ENCODE measurements at regions not wholly inside any gene's neighbourhood (a gene's known extent, or its start where the extent isn't known, plus 50 kb on each side); places are given as distances from the start of the nearest gene placed in this dataset.

DNA sequence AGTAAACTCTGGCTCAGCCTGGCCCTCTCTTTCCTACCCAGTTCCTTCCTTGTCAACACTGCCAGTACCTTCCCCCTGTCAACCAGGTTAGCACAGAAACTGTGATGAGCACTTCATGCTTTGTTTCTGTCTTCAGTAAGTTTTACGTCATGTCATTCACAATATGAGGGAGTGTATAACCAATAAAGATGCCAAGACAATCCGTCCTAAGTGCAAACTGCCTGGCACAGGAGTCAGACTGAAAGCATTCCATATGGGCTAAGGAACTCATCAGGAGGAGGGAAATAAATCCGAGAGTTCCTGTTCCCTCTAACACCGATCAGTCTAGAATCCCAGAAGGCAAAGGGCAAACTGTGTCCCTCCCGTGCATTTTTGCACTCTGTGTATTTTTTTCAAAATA, 507.2 kb downstream of the CMPK2 start:
- Mint-ChIP-seq H3K9me3 (peaks cover 2% of the 10 kb centered on the region), H3K27me3 (no peaks in the 10 kb centered on the region), H3K4me1 (peaks cover 8% of the 10 kb centered on the region), H3K27ac (no peak overlapping the region), H3K36me3 (peaks cover 2% of the 10 kb centered on the region), H3K4me3 (no peak overlapping the region)
- no peak for ATAC-seq (ENCODE audit: low read depth)
- DNase-seq (ENCODE audit: low spot score in 2 of 2), result no peak

DNA sequence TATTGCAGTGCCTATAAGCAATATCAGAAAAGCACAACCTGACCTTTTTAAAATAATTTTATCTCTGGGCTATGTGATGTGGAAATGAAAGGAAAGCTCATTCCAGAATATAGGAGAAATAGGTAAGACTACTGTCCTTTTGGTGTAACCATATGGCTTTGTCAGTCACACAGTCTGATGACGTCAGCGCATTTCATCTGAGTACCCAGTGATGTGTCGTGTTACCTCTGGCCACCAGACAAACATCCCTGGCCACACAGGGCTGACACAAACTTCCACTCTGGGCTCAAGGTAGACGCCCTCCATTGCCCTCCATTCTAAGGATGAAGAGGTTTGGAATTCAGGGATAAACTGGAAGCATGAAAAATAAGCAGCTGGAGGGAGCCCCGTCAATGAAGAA, 506.7 kb downstream of the CMPK2 start:
- Mint-ChIP-seq H3K9me3 (peaks cover 2% of the 10 kb centered on the region), H3K36me3 (peaks cover 2% of the 10 kb centered on the region), H3K4me3 (no peak overlapping the region), H3K27ac (no peak overlapping the region), H3K4me1 (peaks cover 4% of the 10 kb centered on the region), H3K27me3 (no peaks in the 10 kb centered on the region)
- DNase-seq (ENCODE audit: low spot score in 2 of 2), result no peak
- ATAC-seq (ENCODE audit: low read depth), result no peak

DNA sequence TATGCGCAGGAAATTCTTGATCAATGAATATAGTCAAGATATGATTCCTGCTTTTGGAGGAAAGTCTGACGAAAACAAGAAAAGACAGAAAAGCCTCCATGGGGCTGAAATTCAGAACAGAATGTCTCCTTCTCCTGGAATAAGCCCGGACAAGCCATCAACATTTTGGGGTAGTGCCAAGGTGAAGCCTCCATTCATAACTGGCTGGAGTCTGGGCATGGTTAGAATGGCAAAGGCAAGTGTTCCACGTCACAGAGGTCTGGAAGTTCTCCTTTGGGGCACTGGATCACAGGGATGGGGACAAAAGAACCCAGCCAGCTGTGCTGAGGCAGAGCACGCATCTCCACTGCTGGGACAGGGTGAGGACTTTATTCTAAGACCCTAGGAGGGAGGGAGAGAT, 505.7 kb downstream of the CMPK2 start:
- no peak overlapping the region for H3K4me3 Mint-ChIP-seq
- H3K4me1 Mint-ChIP-seq, result peaks cover 4% of the 10 kb centered on the region
- no peak for DNase-seq (ENCODE audit: low spot score in 2 of 2)
- peaks cover 2% of the 10 kb centered on the region for H3K36me3 Mint-ChIP-seq
- H3K9me3 Mint-ChIP-seq, result peaks cover 2% of the 10 kb centered on the region
- no peaks in the 10 kb centered on the region for H3K27me3 Mint-ChIP-seq
- no peak for ATAC-seq (ENCODE audit: low read depth)
- H3K27ac Mint-ChIP-seq, result no peak overlapping the region

DNA sequence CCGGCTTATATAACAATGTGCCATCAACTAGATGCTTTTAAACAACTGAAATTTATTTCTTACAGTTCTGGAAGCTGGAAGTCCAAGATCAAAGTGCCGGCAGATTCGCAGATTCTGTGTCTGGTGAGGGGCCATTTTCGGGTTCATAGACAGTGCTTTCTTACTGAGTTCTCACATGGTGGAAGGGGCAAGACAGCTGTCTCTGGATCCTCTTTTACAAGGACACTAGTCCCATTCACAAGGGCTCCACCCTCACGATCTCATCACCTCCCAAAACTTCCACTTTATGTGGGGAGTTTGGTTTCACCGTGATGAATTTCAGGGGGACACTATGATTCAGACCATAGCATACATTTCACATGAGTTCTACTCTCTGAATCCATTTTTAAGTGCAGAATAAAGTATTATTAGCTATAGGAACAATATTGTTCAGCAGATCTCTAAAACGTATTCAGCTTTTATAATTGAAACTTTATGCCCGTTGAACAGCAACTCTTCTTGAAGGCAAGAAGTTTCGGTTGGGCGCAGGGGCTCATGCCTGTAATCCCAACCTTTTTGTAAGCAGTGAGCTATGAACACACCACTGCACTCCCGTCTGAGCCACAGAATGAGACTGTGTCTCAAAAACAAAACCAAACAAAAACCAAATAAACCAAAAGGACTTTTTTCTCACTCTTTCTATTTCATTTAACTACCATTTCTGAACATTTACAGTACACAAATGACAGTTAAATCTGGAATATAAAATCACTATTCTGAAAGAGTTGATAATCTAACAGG, 502.8 kb downstream of the CMPK2 start:
- DNase-seq (ENCODE audit: low spot score in 2 of 2) (no peak), ATAC-seq (ENCODE audit: low read depth) (no peak)
- peaks cover 4% of the 10 kb centered on the region for H3K4me1 Mint-ChIP-seq
- H3K27me3 Mint-ChIP-seq, result no peaks in the 10 kb centered on the region
- H3K4me3 Mint-ChIP-seq, result no peak overlapping the region
- H3K9me3 Mint-ChIP-seq, result peaks cover 2% of the 10 kb centered on the region
- no peak overlapping the region for H3K27ac Mint-ChIP-seq
- peaks cover 2% of the 10 kb centered on the region for H3K36me3 Mint-ChIP-seq

DNA sequence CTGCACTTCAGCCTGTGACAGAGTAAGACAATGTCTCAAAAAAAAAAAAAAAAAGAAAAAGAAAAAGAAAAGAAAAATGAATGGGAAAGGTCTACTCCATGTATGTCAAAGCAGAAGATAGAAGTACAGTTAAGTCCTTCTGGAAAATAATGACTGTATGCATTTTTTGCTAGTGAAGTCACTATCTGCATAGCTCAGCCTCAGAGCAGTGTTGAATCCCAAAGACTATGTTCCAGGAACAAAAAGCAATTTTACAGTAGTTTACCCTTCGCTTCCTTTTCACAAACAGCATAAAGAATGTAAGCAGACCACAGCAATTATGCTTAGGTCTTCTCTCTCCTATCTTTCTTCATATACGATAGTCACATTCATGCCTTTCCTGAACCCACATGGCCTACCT, 497.4 kb downstream of the CMPK2 start:
- H3K9me3 Mint-ChIP-seq, result no peaks in the 10 kb centered on the region
- H3K27me3 Mint-ChIP-seq, result no peaks in the 10 kb centered on the region
- no peaks in the 10 kb centered on the region for H3K36me3 Mint-ChIP-seq
- H3K4me1 Mint-ChIP-seq, result no peaks in the 10 kb centered on the region
- no peak for ATAC-seq (ENCODE audit: low read depth)
- H3K4me3 Mint-ChIP-seq, result no peak overlapping the region
- no peak for DNase-seq (ENCODE audit: low spot score in 2 of 2)
- no peak overlapping the region for H3K27ac Mint-ChIP-seq

DNA sequence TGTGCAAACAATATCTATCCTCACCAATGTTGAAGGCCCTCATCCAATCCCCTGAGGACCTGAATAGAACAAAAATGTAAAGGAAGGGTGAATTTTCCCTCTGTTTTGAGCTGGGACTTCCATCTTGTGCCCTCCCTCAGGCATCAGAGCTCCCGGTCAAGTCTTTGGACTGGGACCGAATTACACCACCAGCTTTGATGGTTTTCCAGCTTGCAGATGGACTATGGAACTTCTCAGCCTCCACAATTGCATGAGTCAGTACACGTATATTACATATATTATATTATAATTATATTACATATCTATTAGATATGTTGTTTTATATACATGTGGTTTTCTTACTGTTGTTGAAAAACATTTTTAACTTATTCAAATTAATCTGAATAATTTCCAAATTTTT, 496.4 kb downstream of the CMPK2 start:
- Mint-ChIP-seq H3K4me1 (no peaks in the 10 kb centered on the region), H3K27ac (no peak overlapping the region), H3K4me3 (no peak overlapping the region), H3K9me3 (no peaks in the 10 kb centered on the region), H3K27me3 (no peaks in the 10 kb centered on the region), H3K36me3 (no peaks in the 10 kb centered on the region)
- no peak for ATAC-seq (ENCODE audit: low read depth)
- DNase-seq (ENCODE audit: low spot score in 2 of 2), result no peak

DNA sequence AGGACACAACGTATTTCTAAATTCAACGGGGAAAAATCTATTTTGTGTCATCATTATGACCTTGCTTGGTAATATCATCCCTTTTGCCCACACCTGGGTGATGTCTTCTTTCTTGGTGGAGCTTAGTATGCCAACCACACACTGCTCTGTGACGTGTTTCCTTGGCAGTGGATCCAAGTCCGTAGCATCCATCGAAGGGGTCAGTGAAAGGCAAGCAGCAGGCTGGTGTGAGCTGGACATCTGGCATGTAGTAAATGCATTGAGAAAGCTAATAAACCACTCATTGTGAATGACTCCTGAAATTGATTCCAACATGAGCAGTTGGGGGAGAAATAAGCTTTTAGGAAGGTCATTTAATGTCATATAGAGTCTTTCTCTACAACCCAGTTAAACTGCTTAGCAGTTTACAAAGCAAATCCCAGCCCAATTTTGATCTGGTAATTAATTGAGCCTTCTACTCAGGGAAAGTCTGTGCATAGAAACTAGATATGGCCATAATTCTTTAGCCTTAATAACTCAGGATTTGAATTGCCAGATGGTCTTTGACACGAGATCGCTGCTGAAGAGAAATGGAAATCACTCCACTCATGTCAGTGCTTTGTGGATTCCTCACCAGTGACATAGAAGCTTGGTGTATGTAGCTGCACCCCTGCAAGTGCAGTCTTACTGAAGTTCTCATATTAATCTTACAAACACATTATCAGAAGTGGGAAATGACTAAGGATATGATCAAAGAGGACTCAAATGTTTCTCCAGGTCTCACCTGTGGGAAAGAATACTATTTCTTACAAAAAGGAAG, 494.8 kb downstream of the CMPK2 start:
- no peak for ATAC-seq (ENCODE audit: low read depth)
- H3K36me3 Mint-ChIP-seq, result no peaks in the 10 kb centered on the region
- H3K27me3 Mint-ChIP-seq, result no peaks in the 10 kb centered on the region
- no peak overlapping the region for H3K4me3 Mint-ChIP-seq
- no peak overlapping the region for H3K27ac Mint-ChIP-seq
- DNase-seq (ENCODE audit: low spot score in 2 of 2), result no peak
- H3K9me3 Mint-ChIP-seq, result peaks cover 1% of the 10 kb centered on the region
- no peaks in the 10 kb centered on the region for H3K4me1 Mint-ChIP-seq

DNA sequence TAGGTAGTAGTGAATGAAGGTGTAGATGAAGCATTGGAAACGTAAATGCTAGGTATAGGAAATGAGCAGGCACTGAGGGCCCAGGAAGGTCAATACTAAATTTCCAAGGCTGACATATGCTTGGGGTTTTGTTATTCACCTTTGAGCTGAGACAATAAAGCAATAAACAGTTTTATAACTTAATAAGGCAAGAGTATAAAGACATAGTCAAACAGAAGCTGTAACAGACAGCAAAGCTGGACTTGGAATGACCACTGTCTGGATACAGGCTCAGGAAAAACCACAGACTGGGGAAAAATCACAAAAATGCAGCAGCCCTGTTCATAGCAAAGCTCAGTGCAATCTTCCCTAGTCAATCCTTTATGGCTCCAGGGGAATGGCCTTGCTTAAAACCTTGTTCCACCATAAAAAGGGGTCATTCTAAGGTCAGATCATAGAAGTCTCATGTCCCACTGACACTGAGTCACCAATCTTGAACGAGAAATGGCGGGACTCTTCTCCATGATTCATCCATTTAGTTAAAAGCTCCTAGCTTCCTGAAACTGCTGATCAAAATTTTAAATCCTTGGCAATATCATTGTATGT, 493.3 kb downstream of the CMPK2 start:
- ATAC-seq (ENCODE audit: low read depth), result no peak

DNA sequence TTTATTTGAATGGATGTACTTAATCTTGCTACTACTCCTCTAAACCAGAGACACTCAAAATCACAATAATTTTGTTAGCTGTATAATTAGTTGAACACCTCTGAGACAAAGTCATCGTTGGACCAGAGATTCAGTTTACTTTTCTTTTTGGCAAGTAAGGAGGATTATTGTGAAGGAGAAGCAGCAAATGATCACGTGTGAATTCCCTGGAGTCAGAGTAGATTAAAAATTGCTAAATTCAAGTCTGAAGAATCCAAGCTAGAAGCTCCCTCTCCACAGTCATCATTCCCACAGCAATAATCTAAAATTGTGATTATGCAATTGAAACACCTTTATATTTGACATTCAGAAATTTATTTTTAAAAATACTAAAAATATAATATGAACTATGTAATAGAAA, 484.4 kb downstream of the CMPK2 start:
- H3K9me3 Mint-ChIP-seq, result peaks cover 4% of the 10 kb centered on the region
- ATAC-seq (ENCODE audit: low read depth), result no peak
- DNase-seq (ENCODE audit: low spot score in 2 of 2), result no peak
- H3K4me1 Mint-ChIP-seq, result no peaks in the 10 kb centered on the region
- H3K27ac Mint-ChIP-seq, result no peak overlapping the region
- H3K27me3 Mint-ChIP-seq, result no peaks in the 10 kb centered on the region
- H3K36me3 Mint-ChIP-seq, result no peaks in the 10 kb centered on the region
- H3K4me3 Mint-ChIP-seq, result no peak overlapping the region

More for the DNA sequence above, 493.3 kb downstream of the CMPK2 start:
- H3K4me3 Mint-ChIP-seq, result no peak overlapping the region
- H3K27me3 Mint-ChIP-seq, result no peaks in the 10 kb centered on the region
- no peaks in the 10 kb centered on the region for H3K36me3 Mint-ChIP-seq
- no peak overlapping the region for H3K27ac Mint-ChIP-seq
- H3K4me1 Mint-ChIP-seq, result no peaks in the 10 kb centered on the region
- no peak for DNase-seq (ENCODE audit: low spot score in 2 of 2)
- peaks cover 3% of the 10 kb centered on the region for H3K9me3 Mint-ChIP-seq

DNA sequence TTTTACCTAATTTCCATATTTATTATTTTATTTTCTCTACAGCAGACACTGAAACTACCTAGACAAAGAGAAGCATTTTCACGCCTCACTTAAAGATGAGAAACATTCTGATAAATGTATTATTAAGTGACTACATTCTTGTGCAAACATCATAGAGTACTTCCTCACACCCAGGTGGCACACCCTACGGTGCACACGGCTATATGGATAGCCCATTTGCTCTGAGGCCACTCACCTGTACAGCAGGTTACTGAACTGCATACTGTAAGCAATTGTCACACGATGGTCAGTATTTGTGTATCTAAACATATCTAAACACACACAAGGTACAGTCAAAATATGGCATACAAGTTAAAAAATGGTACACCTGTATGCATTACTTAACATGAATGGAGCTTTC, 481.4 kb downstream of the CMPK2 start:
- no peak overlapping the region for H3K4me3 Mint-ChIP-seq
- ATAC-seq (ENCODE audit: low read depth) (no peak), DNase-seq (ENCODE audit: low spot score in 2 of 2) (no peak)
- no peak overlapping the region for H3K27ac Mint-ChIP-seq
- no peaks in the 10 kb centered on the region for H3K4me1 Mint-ChIP-seq
- H3K27me3 Mint-ChIP-seq, result no peaks in the 10 kb centered on the region
- peaks cover 3% of the 10 kb centered on the region for H3K9me3 Mint-ChIP-seq
- H3K36me3 Mint-ChIP-seq, result no peaks in the 10 kb centered on the region

DNA sequence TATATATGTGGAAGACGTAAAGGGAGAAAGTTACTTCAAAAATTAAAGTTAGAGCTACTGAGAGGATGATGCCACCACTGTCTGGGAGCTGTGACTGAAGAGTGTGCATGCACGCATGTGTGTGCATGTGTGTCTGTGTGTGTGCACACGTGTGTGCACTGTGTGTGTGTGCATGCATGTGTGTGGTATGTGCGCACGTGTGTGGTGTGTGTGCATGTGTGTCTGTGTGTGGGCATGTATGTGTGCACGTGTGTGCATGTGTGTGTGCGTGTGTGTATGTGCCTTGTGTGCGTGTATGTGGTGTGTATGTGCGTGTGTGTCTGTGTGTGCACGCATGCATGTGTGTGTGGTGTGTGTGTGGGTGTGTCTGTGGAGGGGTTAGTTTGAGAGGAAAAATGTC, 473.4 kb downstream of the CMPK2 start:
- DNase-seq (ENCODE audit: low spot score in 2 of 2) (no peak), ATAC-seq (ENCODE audit: low read depth) (no peak)
- Mint-ChIP-seq H3K27me3 (peaks cover 3% of the 10 kb centered on the region), H3K4me1 (peaks cover 2% of the 10 kb centered on the region), H3K36me3 (no peaks in the 10 kb centered on the region), H3K9me3 (peaks cover 11% of the 10 kb centered on the region), H3K27ac (no peak overlapping the region), H3K4me3 (no peak overlapping the region)

DNA sequence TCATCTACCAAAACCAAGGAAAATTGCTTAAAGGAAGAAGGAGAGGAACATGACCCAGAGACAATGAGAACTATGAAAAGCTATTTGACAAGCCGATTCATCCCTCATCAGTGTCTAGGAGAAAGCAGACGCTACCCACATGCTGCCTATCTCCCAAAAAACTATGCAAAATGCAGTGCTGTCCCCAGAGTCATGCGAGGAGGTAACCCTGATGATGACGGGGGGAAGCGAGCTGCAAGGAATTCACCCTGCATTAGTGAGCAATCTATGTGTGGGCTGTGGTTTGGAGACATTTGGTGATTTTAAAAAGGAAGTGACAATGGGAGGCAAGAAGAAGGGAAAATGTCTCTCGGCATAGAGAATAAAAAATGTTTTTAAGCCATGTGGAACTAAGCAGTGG, 472.7 kb downstream of the CMPK2 start:
- H3K36me3 Mint-ChIP-seq, result no peaks in the 10 kb centered on the region
- peaks cover 3% of the 10 kb centered on the region for H3K27me3 Mint-ChIP-seq
- peak; percentile 21 for ATAC-seq (ENCODE audit: low read depth)

DNA sequence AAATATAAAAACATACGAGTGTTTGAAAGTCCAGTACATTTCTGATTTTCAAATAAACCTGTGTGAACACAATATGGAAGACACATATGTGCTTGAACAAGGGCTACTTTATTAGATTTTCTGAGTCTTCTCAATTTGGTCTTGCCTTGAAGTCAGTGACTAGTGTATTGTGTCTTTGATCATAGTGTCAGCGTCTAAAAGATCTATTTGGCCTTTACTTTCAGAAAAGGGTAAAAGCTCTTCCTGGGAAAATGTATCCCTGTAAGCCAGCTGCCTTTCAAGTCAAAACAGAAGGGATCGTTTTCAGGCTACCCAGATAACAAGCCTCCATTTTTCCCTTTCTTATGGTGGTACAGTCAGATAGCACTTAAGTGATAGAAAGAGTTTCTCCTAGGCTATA, 471.9 kb downstream of the CMPK2 start:
- H3K9me3 Mint-ChIP-seq, result peaks cover 11% of the 10 kb centered on the region
- DNase-seq (ENCODE audit: low spot score in 2 of 2) (no peak), ATAC-seq (ENCODE audit: low read depth) (no peak)
- peaks cover 3% of the 10 kb centered on the region for H3K27me3 Mint-ChIP-seq
- no peak overlapping the region for H3K27ac Mint-ChIP-seq
- peaks cover 2% of the 10 kb centered on the region for H3K4me1 Mint-ChIP-seq
- no peak overlapping the region for H3K4me3 Mint-ChIP-seq
- no peaks in the 10 kb centered on the region for H3K36me3 Mint-ChIP-seq

More for the DNA sequence above, 472.7 kb downstream of the CMPK2 start:
- no peak overlapping the region for H3K4me3 Mint-ChIP-seq
- peaks cover 2% of the 10 kb centered on the region for H3K4me1 Mint-ChIP-seq
- H3K9me3 Mint-ChIP-seq, result peaks cover 11% of the 10 kb centered on the region
- DNase-seq (ENCODE audit: low spot score in 2 of 2), result no peak
- no peak overlapping the region for H3K27ac Mint-ChIP-seq

DNA sequence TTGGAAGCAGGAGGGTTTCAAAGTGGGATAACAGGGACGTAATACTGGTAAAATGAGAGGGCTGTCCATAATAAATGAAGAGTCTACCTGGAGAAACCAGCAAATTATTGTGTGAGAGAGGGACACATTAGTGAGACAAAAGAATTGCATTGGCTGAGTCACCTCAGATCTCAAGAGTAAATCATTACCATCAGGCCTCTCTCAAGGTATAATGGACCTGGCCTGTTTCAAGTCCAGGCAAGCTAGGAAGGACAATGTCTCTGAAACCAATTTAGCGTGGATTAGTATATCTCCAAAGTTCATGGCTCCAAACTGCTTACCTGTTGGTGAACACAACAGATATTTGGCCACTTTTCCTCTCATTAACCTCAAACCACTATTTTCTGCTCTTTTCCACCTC, 471.4 kb downstream of the CMPK2 start:
- Mint-ChIP-seq H3K27me3 (peaks cover 3% of the 10 kb centered on the region), H3K9me3 (peaks cover 10% of the 10 kb centered on the region), H3K36me3 (no peaks in the 10 kb centered on the region), H3K4me3 (no peak overlapping the region), H3K4me1 (peaks cover 2% of the 10 kb centered on the region), H3K27ac (no peak overlapping the region)
- no peak for DNase-seq (ENCODE audit: low spot score in 2 of 2)
- no peak for ATAC-seq (ENCODE audit: low read depth)

All from memory B cell (primary cell).